Activated gamma-delta T cell treated with anti-CD3 and anti-CD28 coated beads, Interleukin-2, amount 50 U/mL, for 16 hours (primary cell): ENCODE measurements at regions not wholly inside any gene's neighbourhood (a gene's known extent, or its start where the extent isn't known, plus 50 kb on each side); places are given as distances from the start of the nearest gene placed in this dataset.
"Not testable (repeated sequence)": the region's sequence is repeated elsewhere in the genome, so short reads cannot be mapped to it uniquely, and the experiment has no call there.

Experiments
- DNase-seq: peaks from one replicate; pipeline ENCODE4 v3.0.0-alpha.2; 2020; ENCODE audit warnings: low read depth

DNA sequence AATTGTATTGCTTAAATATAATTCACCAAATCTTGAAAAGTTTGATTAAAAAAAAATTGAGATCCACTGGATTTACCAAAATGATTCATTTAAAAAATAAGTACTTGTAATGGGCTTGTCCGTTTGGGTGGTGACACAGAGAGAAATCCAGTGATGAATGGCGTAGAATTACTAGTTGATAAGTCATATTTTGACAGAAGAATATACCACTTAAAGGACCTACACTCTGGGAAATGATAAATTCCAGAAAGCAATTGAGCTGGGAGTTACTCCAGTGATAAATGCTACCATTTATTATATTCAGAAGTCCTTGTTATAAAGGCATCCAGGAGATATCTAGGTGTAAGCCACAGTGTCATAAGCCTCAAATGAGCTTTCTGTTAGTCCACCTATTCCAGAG lies 141.8 kb upstream of the CFAP20DC start:
- DNase-seq, result no peak

DNA sequence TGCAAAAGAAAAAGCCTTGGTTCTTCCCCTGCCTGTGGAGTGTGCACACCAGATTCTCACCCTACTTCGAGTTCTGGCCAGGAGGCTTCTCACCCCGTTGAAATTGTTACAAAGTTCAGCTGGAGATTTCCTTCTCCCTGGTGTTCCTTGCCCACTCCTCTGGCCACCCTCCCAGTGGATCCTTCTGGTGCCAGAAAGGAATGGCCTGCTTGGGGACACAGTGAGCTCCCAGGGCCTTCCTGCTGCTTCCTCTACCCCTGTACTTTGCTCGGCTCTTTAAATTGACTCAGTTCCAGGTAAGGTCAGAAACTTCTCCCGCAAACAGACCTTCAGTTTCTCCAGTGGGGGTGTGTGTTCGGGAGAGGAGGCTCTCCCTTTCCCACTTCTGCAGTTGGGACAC lies 140.1 kb upstream of the CFAP20DC start:
- DNase-seq, result no peak

DNA sequence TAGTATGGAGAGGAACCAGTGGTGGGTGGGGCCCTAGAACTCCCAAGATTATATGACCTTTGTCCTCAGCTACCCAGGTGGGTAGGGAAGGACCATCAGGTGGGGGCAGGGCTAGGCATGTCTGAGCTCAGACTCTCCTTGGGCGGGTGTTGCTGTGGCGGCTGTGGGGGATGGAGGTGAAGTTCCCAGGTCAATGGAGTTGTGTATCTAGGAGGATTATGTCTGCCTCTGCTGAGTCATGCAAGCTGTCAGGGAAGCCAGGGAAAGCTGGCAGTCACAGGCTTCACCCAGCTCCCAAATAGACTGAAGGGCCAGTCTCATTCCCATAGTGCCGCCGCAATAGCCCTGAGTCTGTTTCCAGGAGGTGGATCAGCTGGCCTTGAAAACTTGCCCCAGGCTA lies 139.7 kb upstream of the CFAP20DC start:
- DNase-seq, result no peak

DNA sequence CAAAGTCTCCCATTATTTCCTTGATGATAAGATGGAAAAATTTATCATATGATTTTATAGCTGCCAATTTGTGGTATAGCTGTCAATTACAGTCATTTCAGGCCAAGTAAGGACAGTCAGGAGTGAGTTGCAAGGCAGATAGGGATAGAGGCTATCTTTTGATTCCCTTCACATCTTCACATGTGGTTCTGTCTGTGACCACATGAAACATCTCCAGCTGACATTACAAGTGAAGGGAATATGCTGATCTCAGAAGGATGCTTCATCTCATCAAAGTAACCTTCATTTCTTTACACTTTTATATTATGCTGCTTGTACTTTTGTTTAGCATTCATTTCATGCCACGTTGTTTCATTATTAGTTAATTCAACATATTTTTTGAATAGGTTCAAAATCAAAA lies 136.9 kb upstream of the CFAP20DC start:
- DNase-seq, result no peak

DNA sequence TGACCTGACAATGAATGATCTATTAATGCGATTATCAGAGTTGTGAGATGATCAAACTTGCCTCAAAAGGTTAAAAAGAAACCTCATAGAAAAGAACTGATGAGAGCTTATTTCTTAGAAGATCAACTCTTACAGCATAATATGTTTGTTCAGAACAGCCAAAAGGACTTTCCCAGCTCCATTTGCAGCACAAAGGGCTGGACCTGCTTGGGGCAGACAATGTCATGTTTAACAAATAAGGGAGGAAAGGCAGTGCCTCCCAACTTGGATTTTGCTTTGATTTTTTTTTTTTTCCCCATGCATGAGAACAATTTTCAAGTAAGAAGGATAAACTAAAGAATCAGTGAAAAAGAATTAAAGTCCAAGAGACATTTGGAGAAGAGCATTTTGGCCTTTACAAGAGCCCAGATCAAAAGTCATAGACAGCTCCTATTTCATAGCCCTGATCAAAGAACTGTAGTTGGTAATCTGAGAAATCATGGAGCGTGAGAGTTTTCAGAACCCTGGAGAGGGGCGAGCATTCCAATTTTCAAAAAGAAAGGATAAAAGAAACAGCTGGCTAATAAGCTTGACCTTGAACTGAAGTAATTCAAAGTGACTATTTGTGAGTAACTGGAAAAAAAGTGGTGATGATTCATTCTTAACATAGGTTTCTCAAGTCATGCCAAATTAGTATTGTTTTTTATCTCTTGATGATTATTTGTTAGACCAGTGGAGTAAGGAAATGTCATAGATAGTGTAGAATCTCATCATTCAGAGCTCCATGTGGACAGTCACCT lies 136.0 kb upstream of the CFAP20DC start:
- DNase-seq, result no peak

DNA sequence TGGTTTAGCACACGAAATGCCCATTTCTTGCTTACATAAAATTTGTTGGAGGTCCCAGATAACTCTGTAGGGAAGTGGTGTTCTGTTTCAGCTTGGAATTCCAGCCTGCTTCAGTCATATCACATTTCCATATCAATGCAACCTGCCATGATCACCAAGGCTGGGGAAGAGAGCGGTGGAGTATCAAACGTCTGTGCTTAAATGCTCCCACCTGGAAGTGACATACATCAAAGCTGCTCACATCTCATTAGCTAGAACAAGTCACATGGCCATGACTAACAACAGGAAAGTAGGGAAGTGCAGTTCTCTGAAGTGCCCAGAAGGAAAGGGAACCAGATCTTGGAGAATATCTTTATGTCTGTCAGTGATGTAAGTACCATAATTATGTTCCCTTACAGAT lies 130.2 kb upstream of the CFAP20DC start:
- no peak for DNase-seq

DNA sequence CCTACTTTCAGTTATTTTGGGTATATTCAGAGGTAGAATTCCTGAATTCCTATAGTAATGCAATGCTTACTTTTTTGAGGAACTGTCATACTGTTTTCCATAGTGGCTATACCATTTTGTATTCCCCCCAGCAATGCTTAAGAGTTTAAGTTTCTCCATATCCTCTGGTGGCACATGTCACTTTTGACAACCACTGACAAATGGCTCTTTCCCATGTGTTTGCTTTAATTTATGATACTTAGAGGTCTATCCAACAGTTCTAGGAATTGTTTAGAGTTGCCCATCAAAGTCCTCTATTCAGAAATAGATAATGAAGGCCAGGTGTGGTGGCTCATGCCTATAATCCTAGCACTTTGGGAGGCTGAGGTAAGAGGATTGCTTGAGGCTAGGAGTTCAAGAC lies 128.9 kb upstream of the CFAP20DC start:
- DNase-seq, result no peak

DNA sequence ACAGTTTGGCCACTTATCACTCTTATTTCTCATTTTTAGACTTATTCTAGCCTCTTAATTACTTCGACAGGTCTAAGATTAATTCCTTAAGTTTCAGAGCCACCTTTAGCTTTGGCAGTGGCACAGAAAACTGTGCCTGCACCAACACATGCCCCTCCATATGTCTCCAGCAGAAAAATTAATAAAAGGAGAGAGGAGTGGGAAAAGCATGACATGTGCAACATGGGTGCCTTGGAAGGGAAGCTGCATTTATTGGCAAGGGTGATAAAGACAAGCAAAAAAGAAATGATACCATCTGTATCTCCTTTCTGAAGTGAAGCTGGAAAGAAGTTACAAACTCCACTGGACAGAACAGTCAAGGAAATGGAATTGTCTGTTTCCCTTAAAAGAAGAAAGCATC lies 121.7 kb upstream of the CFAP20DC start:
- no peak for DNase-seq

DNA sequence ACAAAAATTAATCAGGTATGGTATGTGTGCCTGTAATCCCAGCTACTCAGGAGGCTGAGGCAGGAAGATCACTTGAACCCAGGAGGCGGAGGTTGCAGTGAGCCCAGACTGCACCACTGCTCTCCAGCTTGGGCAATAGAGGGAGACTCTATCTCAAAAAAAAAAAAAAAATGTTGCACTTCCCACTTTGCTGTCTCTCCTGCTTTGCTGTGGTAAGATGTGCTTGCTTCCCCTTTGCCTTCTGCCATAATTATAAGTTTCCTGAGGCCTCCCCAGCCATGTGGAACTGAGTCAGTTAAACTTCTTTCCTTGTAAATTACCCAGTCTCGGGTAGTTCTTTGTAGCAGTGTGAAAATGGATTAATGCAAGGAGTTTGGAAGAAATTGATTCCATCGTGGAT lies 120.3 kb upstream of the CFAP20DC start:
- DNase-seq, result not testable (repeated sequence)

DNA sequence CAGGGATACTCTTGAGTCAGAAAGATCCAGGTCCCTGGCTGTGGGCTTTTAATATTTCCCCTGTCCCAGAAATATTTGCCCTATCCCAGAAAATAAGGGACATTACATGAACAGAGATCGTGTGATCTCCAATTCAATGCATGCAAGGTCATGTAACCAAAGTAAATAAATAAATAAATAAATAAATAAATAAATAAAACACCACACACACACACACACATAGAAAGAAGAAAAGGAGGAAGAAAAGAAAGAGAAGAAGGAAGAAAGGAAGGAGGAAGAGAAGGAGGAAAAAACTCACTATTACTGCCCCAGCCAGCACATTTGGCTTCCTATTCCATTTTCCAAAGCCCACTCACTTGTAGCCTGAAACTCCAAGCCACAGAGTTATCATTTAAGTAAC lies 117.9 kb upstream of the CFAP20DC start:
- no peak for DNase-seq

DNA sequence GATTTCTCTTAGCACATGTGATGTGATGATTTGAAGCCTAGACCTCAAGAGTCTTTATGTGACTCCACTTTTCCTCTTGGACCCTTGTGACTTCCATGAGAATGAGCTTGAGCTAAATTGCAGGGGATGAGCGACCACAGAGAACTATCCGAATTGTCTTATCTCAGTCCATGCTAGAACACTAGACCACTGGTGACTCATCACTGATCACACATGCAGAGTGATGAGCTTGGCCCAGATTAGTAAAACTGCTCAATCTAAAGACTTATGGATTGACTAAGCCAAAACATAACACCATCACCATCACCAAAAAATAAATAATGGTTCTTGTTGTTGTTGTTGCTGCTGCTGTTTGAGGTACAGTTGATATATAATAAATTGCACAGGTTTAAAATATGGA lies 114.1 kb upstream of the CFAP20DC start:
- no peak for DNase-seq

DNA sequence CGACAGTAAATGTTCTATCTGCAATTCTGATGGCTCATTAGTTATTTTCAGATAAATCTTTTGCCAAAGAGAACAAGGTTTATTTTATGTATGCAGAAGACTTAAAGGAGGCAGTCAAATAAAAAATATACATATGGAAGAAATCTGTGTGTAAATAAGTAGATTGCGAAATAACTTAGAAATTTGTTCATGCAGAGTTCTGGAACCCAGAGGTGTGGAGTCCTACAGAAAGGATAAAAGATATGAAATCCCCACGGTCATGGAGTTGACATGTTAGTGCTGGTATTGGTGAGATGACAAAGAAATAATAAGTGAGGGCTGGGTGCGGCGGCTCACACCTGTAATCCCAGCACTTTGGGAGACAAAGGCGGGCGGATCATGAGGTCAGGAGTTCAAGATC lies 111.2 kb upstream of the CFAP20DC start:
- no peak for DNase-seq

DNA sequence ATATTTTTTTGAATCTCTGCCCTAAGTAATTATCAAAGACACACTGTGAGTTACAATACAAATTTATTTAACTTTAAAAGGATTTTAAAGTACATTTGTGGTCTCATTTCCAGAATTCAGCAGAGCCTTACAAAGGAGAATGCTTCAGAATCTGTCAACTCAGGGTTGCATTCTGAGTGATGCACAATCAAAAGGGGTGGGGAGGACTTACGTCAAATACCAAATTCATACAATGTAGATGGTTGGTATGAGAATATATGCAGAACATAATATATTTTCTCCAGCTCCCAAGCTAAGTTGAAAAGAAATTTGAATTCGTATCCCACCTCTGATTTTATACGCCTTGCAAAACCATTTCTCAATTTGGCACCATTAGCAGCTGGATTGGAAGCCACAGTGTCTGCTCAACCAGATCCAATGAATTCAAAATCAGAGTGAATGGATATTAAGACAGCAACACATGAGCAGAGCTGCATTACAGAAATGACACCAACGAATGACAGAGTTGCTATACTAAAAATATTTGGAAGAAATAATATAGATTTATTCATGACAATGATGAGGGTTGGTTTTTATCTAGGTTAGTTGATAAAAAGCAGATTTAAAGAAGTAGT lies 110.4 kb upstream of the CFAP20DC start:
- no peak for DNase-seq

DNA sequence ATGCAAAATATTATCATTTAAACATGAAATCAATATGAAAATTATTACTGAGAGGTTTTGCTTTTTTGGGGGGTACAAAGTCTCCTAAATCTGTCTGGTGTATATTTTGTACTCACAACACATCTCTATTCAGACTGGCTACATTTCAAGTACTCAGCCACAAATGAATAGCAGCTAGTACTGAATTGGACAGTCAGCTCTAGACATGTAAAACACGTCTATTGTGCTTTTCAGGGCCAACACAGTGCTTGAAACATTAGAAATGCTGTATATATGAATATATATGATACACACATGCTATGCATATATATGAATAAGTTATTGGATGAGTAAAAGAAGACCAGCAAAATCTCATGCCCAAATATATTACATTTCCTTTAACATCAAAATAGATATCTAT lies 103.8 kb upstream of the CFAP20DC start:
- no peak for DNase-seq

DNA sequence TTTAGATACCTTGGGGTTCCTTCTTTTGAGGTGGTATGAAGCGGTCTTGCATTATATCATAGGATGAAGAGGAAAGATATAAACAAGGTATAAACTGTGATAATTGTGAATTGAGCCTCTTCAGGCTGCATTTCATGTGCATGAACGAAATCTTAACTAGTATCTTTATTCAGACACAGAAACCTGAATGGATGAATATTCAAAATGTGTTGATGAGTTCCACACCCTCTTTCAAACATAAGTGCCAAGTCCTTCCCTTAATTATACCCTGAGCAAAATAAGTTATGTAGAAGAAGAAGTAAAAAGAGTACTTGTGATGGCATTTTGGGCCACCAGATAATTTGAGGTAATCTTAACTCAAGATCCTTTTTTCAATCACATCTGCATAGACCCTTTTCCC lies 103.1 kb upstream of the CFAP20DC start:
- DNase-seq, result no peak

DNA sequence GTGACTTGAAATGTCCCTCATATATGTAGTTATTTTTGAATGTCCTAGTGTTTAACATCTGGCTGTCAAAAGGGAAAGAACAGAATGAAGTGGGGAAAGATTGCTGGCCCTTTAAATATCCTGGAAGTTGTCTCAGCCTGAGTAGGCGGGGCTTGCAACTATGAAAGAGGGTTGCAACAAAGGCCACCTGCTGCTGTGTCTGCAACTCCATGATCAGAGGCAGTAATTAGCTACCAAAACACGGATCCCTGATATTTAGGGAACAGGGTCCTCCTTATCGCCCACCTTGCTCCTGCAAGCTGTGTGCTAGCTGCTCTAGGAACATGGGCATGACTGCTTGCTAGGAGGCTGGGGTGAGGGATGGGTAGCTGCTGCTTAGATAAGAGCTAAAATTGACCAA lies 100.2 kb upstream of the CFAP20DC start:
- no peak for DNase-seq

DNA sequence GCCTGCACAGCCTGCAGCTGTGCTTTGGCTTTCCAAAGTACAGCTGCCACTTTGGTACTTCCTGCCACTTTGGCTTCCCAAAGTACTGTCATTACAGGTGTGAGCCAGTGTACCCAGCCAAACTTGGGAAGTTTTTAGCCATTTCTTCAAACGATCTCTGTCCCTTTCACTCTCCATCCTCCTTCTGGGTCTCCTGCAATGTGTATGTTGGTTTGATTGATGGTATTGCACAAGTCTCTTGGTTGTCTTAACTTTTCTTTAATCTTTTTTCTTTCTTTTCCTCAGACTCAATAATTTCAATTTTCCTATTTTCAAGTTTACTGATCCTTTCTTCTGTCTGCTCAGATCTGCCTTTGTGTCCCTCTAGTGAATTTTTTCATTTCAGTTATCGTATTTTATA lies 99.3 kb upstream of the CFAP20DC start:
- no peak for DNase-seq

DNA sequence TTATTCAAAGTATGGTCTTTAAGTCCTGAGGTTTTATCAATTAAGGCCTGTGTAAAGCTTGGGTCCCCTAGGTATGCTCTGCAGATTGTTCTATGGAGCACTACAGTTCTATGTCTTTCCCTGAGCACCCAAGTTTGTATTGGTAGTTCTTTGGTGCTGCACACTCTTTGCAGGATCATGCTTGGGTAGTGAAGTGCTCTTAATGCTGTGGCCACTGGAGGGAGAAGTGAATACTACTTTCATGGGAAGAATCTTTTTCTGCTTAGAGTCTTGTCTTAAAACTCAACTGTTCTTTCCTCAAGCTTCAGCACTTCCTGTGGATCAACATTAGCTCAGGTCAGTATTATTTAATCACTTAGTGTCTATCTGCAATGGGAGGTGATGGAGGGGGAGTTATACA lies 93.6 kb upstream of the CFAP20DC start:
- no peak for DNase-seq

DNA sequence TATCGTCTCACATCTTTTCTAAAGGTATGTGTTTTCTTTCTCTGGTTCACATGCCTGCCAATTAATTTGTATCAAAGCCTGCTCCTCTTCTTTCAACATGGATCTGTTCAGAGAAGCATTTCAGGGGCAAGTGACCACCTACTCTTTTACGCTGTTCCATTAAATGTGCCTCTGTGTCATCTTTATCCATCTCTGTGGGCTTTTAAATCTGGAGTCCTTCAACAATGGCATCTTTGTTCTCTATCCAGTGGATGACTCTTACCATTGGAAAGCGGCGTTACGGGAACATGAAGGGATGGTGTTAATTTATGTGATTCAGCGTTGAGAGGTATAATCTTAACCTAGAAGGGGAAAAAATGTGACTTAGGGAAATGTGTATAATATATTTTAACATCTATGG lies 92.7 kb upstream of the CFAP20DC start:
- DNase-seq, result no peak

DNA sequence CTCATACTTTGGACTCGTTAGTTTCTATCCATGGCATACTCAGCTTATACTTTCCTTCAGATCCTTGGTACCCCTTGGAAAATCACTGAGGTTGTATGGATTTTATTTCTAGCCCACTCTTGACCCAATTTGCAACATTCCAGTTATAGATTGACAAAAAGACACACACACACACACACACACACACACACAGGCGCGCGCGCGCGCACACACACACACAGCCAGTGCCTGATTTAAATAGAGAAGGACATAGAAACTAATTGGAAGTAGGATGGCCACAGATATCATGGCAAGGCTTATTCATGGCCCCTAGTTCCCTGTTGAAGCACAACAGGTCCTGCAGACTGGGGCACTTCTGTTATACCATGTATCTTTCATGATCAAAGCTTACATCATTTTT lies 89.1 kb upstream of the CFAP20DC start:
- DNase-seq, result no peak

DNA sequence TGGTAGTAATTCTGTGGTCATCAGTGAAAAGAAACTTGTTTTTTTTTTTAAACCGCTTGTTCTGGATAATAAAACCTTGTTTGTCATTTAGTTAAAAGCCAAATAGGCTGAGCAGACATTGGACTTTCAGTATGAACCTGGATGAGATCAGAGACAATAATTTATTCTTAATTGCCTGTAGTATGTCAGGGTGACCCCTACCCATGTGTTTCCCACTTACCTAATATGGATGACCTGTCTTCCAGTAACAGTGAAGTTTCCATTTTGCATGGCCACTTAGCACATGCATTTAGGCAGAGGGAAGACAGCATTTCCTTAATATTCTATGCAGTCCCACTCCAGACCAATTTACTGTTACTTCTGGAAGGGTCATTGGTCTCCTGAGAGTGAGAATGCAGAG lies 87.6 kb upstream of the CFAP20DC start:
- DNase-seq, result no peak

DNA sequence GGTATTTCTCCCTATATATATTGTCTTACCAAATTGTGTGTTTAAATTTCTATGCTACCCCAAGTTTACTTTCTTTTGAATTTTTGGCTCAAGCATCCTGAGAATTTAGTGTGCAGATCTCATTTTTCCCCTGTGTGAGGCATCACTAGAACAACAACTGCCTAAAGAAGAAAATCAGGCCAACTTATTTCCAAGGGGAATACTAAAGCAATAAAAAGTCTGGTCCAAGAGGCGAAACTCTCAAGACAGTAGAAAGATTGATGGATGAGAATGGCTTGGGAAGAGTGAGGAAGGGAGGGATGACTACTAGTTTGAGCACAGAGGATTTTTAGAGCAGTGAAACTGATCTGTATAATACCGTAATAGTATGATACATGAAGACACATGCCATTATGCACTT lies 86.3 kb upstream of the CFAP20DC start:
- no peak for DNase-seq

DNA sequence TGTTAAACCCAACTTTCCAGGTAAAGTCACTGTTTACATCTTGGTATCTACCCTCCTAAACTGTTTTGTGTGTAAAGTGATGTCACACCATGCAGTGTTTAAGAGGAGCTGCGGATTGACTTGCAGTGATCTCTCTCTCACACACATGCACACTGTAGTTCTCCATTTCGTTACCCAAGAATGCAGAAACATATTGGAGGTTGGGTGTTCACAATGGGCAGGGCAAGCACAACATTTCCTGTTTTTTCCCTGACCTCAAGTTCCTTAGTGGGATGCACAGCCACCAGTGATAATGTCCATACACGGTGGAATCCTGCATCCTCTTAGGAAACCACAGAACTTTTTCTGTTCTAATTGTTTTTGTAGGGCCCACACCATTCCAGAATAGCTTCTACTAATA lies 85.3 kb upstream of the CFAP20DC start:
- no peak for DNase-seq

DNA sequence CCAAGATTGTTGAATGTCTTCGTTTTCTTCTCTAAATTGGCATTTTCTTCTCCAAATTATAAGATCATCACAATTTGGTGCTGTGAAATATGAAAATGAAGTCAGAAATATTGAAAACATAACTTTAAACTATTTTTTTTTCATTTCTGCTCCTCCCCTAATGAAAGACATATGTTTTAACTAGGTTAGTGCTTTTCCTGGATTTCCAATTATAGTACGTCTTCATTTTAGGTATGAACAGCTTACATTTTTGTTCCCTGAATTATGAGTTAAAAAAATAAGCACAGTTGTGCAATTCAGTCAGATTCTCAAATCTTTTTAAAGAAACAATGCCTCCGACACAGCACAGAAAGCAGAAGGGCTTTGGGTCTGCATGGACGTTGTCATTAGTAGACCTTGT lies 83.5 kb upstream of the CFAP20DC start:
- DNase-seq, result no peak
